ENCODE measurements at regions not wholly inside any gene's neighbourhood (a gene's known extent, or its start where the extent isn't known, plus 50 kb on each side); places are given as distances from the start of the nearest gene placed in this dataset.

GRCh38 chr2:106983305-106983704 lies 97.3 kb upstream of the ST6GAL2 start:
- no peaks in the 10 kb centered on the region for H3K9me3 ChIP-seq (ENCODE audit: control extremely low read depth in 1 of 3, control insufficient read depth in 2 of 3, insufficient read depth in 1 of 3, low read length in 2 of 3)
- H2AFZ ChIP-seq (ENCODE audit: insufficient read depth, low read depth, low read length, poor library complexity, severe bottlenecking) = no peak overlapping the region
- ATAC-seq (ENCODE audit: low read depth) (no peak), DNase-seq (no peak)
- peaks cover 6% of the 10 kb centered on the region for H3K9me3 Mint-ChIP-seq (ENCODE audit: insufficient read depth)
- H3K27me3 ChIP-seq (replicated peaks in 1 of 4; ENCODE audit: control extremely low read depth in 1 of 4, control insufficient read depth in 3 of 4, insufficient read depth in 4 of 4, low read length in 3 of 4) = no peaks in the 10 kb centered on the region
- H3K27ac Mint-ChIP-seq = no peak overlapping the region
- no peak overlapping the region for H3K9ac ChIP-seq (ENCODE audit: low read length)
- POLR2A ChIA-PET = no interaction called here
- no peaks in the 10 kb centered on the region for H3K27me3 Mint-ChIP-seq
- no peak overlapping the region for H3K4me3 Mint-ChIP-seq
- 100% methylated on average over 1 of the region's 4 CpGs for WGBS (ENCODE audit: insufficient coverage)
- no peak for TF ChIP-seq CTCF (IDR thresholded peaks at IDR 0.05)
- no peak for TF ChIP-seq EZH2 (IDR thresholded peaks at IDR 0.05; ENCODE audit: borderline replicate concordance, insufficient read depth, low read depth, low read length, poor library complexity, severe bottlenecking)
- H3K4me1 Mint-ChIP-seq = no peaks in the 10 kb centered on the region
- H4K20me1 ChIP-seq (ENCODE audit: control insufficient read depth, insufficient read depth, low read length, poor library complexity, severe bottlenecking) = no peaks in the 10 kb centered on the region
- CTCF ChIA-PET = no interaction called here
- H3K79me2 ChIP-seq (ENCODE audit: control insufficient read depth, insufficient read depth, low read length) = no peaks in the 10 kb centered on the region
- no peak overlapping the region for H3K27ac ChIP-seq (ENCODE audit: low read length in 2 of 2)
- no peak overlapping the region for H3K4me2 ChIP-seq (replicated peaks; ENCODE audit: low read depth, low read length, poor library complexity, severe bottlenecking)
- no peaks in the 10 kb centered on the region for H3K4me1 ChIP-seq (ENCODE audit: control insufficient read depth in 2 of 2, insufficient read depth in 2 of 2, low read length in 2 of 2)
- H3K36me3 ChIP-seq (replicated peaks in 1 of 2; ENCODE audit: control extremely low read depth in 1 of 2, control insufficient read depth in 1 of 2, extremely low read depth in 1 of 2, insufficient read depth in 2 of 2, low read length in 1 of 2) = no peaks in the 10 kb centered on the region
- no peak overlapping the region for H3K4me3 ChIP-seq (ENCODE audit: control extremely low read depth in 1 of 5, extremely low read depth in 1 of 5, insufficient read depth in 1 of 5, low read depth in 2 of 5, low read length in 4 of 5)
- intact Hi-C loops (cut with micrococcal nuclease) = no loop called here

DNA sequence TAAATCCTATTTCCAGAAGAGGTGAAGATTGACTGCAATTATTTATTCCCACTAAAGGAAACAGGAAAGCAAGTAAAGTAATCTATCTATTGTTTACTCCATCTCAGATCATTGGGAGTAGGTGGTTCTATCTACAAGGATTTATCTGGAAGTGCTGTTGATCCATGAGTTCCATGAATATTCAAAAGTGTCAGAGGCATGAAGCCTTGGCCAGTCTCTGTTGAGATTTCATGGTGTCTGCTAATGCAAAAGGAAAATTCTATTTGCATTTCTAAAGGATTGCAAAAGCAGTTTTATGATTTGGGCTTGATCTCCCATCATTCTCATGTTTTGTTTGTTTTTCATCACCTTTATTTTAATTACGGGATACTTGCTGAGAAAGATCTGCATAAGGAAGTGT lies 102.4 kb upstream of the ST6GAL2 start:
- Histone ChIP-seq H3K9ac (ENCODE audit: low read length) (no peak overlapping the region), H3K36me3 (replicated peaks in 1 of 2; ENCODE audit: control extremely low read depth in 1 of 2, control insufficient read depth in 1 of 2, extremely low read depth in 1 of 2, insufficient read depth in 2 of 2, low read length in 1 of 2) (no peaks in the 10 kb centered on the region), H3K27me3 (replicated peaks in 1 of 4; ENCODE audit: control extremely low read depth in 1 of 4, control insufficient read depth in 3 of 4, insufficient read depth in 4 of 4, low read length in 3 of 4) (no peaks in the 10 kb centered on the region), H3K9me3 (ENCODE audit: control extremely low read depth in 1 of 3, control insufficient read depth in 2 of 3, insufficient read depth in 1 of 3, low read length in 2 of 3) (peaks cover 0 to 3% (median 0%) of the 10 kb centered on the region in 3 donors), H4K20me1 (ENCODE audit: control insufficient read depth, insufficient read depth, low read length, poor library complexity, severe bottlenecking) (no peaks in the 10 kb centered on the region), H3K4me3 (ENCODE audit: control extremely low read depth in 1 of 5, extremely low read depth in 1 of 5, insufficient read depth in 1 of 5, low read depth in 2 of 5, low read length in 4 of 5) (no peak overlapping the region), H3K79me2 (ENCODE audit: control insufficient read depth, insufficient read depth, low read length) (no peaks in the 10 kb centered on the region), H3K4me2 (replicated peaks; ENCODE audit: low read depth, low read length, poor library complexity, severe bottlenecking) (no peak overlapping the region), H2AFZ (ENCODE audit: insufficient read depth, low read depth, low read length, poor library complexity, severe bottlenecking) (no peak overlapping the region), H3K4me1 (ENCODE audit: control insufficient read depth in 2 of 2, insufficient read depth in 2 of 2, low read length in 2 of 2) (no peaks in the 10 kb centered on the region), H3K27ac (ENCODE audit: low read length in 2 of 2) (no peak overlapping the region)
- Mint-ChIP-seq H3K4me3 (no peak overlapping the region), H3K4me1 (no peaks in the 10 kb centered on the region), H3K27me3 (no peaks in the 10 kb centered on the region), H3K27ac (no peak overlapping the region), H3K9me3 (ENCODE audit: insufficient read depth) (peaks cover 6% of the 10 kb centered on the region)
- no CpG with 5 or more reads among the region's 1 CpG for WGBS (ENCODE audit: insufficient coverage)
- DNase-seq (no peak), ATAC-seq (ENCODE audit: low read depth) (no peak)
- TF ChIP-seq EZH2 (IDR thresholded peaks at IDR 0.05; ENCODE audit: borderline replicate concordance, insufficient read depth, low read depth, low read length, poor library complexity, severe bottlenecking) (no peak), CTCF (IDR thresholded peaks at IDR 0.05) (no peak)
- ChIA-PET CTCF (no interaction called here), POLR2A (no interaction called here)
- intact Hi-C loops (cut with micrococcal nuclease) = no loop called here

Measured in B cell (primary cell).